ENCODE measurements at regions not wholly inside any gene's neighbourhood (a gene's known extent, or its start where the extent isn't known, plus 50 kb on each side); places are given as distances from the start of the nearest gene placed in this dataset.
"Not testable (repeated sequence)": the region's sequence is repeated elsewhere in the genome, so short reads cannot be mapped to it uniquely, and the experiment has no call there.

GRCh38 chr7:152499969-152500368 lies 64.2 kb upstream of the KMT2C start:
- TF ChIP-seq CTCF (conservative IDR thresholded peaks at IDR 0.05); EZH2 (IDR thresholded peaks at IDR 0.05; ENCODE audit: low read depth): not testable (repeated sequence)
